Fibroblast of mammary gland (primary cell): ENCODE measurements at regions not wholly inside any gene's neighbourhood (a gene's known extent, or its start where the extent isn't known, plus 50 kb on each side); places are given as distances from the start of the nearest gene placed in this dataset.
A peak's percentile ranks its signal among the peaks of the same experiment; 100 is the strongest.

Source experiments
- DNase-seq: peaks from one replicate; pipeline ENCODE4 v3.0.0-alpha.2; 2010; ENCODE audit warnings: low read depth
- H3K4me3 ChIP-seq: 2 replicates; pipeline ENCODE4 v1.5.1; 2011; ENCODE audit warnings: low read depth, mild to moderate bottlenecking, low read length, moderate library complexity; ENCODE audit not compliant: control insufficient read depth
- TF ChIP-seq, protein P1 (sequence below): conservative IDR thresholded peaks from 2 replicates; pipeline ENCODE4 v1.5.1; 2011; ENCODE audit warnings: low read depth, low read length, inconsistent platforms; ENCODE audit not compliant: control insufficient read depth, insufficient read depth

DNA sequence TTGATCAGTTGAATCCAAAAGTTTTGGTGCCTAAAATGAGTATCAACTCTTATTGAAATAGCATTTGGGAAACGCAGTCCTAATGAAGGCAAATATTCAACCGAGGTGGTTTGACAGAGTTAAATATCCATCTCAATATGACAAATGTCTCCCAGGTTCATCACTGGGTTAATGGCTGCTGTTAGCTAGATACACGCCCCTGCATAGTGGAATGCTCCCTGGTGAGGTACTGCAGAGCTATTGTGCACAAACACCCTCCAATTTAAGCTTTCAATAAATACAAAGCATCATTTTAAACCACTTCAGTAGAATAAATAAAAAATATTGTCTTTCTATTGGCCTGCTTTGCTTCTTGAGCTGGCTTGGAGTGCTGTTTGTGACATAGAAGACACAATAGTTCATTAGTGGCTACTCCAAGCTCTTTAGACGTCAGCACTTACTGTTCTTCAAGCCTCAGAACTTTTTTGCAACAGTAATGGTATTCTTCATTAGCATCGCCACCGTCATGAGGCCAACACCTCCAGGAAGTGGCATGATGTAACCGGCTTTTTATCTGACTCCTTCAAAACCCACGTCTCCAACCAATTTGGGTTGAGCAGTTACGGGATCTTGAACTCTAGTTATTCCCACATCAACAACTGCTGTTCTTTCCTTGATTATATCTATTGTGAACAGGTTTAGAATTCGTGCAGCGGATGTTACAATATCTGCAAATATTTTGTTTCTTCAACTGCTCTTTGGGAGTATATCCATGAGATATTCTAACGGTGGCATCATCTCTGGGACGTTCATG is 1159.6 kb upstream of the EPHA6 start:
- TF ChIP-seq, protein P1, sequence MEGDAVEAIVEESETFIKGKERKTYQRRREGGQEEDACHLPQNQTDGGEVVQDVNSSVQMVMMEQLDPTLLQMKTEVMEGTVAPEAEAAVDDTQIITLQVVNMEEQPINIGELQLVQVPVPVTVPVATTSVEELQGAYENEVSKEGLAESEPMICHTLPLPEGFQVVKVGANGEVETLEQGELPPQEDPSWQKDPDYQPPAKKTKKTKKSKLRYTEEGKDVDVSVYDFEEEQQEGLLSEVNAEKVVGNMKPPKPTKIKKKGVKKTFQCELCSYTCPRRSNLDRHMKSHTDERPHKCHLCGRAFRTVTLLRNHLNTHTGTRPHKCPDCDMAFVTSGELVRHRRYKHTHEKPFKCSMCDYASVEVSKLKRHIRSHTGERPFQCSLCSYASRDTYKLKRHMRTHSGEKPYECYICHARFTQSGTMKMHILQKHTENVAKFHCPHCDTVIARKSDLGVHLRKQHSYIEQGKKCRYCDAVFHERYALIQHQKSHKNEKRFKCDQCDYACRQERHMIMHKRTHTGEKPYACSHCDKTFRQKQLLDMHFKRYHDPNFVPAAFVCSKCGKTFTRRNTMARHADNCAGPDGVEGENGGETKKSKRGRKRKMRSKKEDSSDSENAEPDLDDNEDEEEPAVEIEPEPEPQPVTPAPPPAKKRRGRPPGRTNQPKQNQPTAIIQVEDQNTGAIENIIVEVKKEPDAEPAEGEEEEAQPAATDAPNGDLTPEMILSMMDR = no peak
- H3K4me3 ChIP-seq = no peak overlapping the region
- DNase-seq = no peak

DNA sequence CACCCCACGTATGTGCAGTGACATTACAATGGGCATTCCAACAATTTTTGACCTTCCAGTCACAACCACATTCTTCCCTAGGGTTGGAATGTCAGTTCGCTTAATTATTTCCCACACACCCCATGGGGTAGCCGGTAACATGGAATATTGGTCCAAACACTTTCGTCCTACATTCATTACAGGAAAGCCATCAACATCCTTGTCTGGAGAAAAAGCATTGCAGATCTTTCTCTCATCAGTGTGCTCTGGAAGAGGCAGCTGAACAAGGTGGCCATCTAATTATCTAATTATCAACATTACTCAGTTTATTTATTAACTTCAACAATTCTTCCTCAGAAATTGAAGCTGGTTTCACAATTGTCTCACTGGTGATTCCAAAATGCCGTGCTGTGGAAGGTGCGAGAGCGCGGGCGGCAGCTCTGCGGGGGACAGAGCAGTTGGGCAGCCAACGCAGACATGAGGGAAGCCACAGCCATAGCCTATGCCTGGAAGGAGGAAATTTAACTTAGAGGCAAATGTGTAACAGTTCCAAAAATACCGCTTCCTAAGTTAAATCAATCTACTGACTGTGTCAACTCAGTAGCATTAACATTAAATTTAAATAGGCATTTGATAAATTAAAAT is 1158.9 kb upstream of the EPHA6 start:
- no peak overlapping the region for H3K4me3 ChIP-seq
- TF ChIP-seq, protein P1 = no peak
- no peak for DNase-seq

DNA sequence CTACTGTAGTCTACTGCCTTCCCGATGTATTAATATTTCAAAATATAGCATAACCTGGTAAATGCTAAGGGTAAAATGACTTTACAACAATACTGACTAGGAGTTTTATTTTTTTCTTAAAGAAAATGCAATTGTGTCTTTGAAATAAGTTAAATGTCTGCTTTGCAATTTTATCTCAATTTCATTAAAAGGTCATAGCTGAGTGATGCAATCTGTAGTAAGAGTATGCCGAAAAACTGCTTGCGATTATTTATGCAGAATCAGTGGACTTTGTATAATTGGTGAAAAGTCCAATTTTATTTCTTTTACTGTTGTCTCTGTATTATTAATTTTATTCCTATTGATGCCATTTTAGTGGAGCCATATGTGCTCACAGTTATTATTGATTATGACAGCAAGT is 1143.6 kb upstream of the EPHA6 start:
- no peak for DNase-seq
- H3K4me3 ChIP-seq = no peak overlapping the region
- TF ChIP-seq, protein P1 = no peak

DNA sequence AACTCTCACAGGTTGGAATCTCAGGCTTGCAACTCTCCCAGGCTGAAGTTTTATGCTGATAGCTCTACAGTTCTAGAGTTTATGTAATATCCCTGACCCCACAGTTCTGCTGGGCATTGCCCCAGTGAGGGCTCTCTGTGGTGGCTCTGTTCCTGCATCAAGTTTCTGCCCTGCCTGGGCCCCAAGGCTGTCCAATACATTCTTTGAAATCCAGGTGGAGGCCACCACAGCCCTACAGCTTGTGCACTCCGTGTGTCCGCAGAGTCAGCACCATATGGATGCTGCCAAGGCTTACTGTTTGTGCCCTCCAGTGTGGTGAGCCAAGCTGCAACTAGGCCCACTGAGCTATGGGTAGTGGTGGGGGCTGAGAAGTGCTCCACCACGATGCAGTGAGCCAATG is 1141.2 kb upstream of the EPHA6 start:
- H3K4me3 ChIP-seq = no peak overlapping the region
- TF ChIP-seq, protein P1 = no peak
- no peak for DNase-seq

DNA sequence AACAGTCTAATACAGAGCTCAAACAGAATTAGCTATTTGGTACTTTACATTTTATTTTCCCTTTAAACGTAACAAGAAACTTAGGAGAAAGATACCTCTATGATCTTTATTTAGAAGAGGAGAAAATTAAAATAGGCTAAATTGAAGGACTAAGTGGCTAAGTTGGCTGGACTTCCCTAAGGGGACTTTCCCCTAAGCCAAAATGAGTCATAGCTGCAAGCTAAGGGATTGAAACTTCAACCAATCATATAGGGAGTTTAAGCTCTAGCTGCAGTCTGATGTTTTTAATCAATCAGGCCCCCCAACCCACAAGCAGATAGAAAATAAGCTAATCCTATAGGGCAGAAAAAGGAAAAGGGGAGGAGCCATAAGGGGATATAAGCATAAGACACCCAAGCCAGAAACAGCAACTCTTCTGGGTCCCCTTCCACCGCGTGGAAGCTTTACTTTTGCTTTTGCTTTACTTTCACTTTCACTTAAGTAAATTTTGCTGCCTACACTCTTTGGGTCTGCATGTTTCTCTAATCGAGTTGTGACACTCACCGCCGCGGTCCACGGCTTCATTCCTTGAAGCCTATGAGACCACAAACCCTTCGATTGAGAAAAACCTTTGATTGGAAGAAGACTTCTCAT is 1108.5 kb upstream of the EPHA6 start:
- TF ChIP-seq, protein P1 = no peak
- H3K4me3 ChIP-seq = no peak overlapping the region
- DNase-seq = peak; percentile 2

DNA sequence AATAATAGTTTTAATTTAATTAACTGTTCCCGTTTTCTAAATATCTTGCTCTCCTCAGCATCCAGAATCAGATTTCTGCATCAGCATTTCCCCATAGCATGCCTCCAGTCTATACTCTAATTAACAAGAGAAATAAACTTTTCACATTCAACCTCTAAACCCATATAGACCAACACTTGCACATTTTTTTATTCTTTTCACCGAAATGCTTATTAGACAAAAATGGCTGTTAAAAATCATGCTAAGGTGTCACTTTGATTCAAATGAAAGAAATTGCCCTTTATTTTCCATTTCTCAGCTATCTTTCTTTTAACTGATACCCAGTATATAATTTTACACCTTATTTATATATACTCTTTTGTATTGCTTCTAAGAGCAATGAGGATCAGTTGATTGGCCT is 1107.1 kb upstream of the EPHA6 start:
- no peak overlapping the region for H3K4me3 ChIP-seq
- TF ChIP-seq, protein P1 = no peak
- no peak for DNase-seq
